ENCODE measurements at regions not wholly inside any gene's neighbourhood (a gene's known extent, or its start where the extent isn't known, plus 50 kb on each side); places are given as distances from the start of the nearest gene placed in this dataset.

- no peak for DNase-seq
- Histone ChIP-seq H3K4me1 (no peaks in the 10 kb centered on the region), H3K36me3 (no peaks in the 10 kb centered on the region), H3K27me3 (no peaks in the 10 kb centered on the region), H3K4me3 (ENCODE audit: low read depth, low read length) (no peak overlapping the region), H3K9me3 (no peaks in the 10 kb centered on the region)
- 0 out of 2 replicates have a peak, but pooled peaks have one; percentile 4 for TF ChIP-seq CTCF (IDR thresholded peaks at IDR 0.05; ENCODE audit: low read depth, low read length)
Observed at GRCh38 chr4:92060333-92060732, 243.4 kb upstream of the GRID2 start.

GRCh38 chr4:92064574-92064973, 239.2 kb upstream of the GRID2 start:
- Histone ChIP-seq H3K9me3 (no peaks in the 10 kb centered on the region), H3K36me3 (no peaks in the 10 kb centered on the region), H3K27me3 (no peaks in the 10 kb centered on the region), H3K4me3 (ENCODE audit: low read depth, low read length) (no peak overlapping the region), H3K4me1 (no peaks in the 10 kb centered on the region)
- no peak for TF ChIP-seq CTCF (IDR thresholded peaks at IDR 0.05; ENCODE audit: low read depth, low read length)
- DNase-seq: no peak

GRCh38 chr4:92066485-92066884, 237.3 kb upstream of the GRID2 start:
- Histone ChIP-seq H3K9me3 (no peaks in the 10 kb centered on the region), H3K27me3 (no peaks in the 10 kb centered on the region), H3K4me1 (no peaks in the 10 kb centered on the region), H3K4me3 (ENCODE audit: low read depth, low read length) (no peak overlapping the region), H3K36me3 (no peaks in the 10 kb centered on the region)
- no peak for TF ChIP-seq CTCF (IDR thresholded peaks at IDR 0.05; ENCODE audit: low read depth, low read length)
- no peak for DNase-seq

GRCh38 chr4:92071587-92071986, 232.2 kb upstream of the GRID2 start:
- Histone ChIP-seq H3K4me3 (ENCODE audit: low read depth, low read length) (no peak overlapping the region), H3K9me3 (no peaks in the 10 kb centered on the region), H3K36me3 (no peaks in the 10 kb centered on the region), H3K27me3 (no peaks in the 10 kb centered on the region), H3K4me1 (no peaks in the 10 kb centered on the region)
- DNase-seq: no peak
- no peak for TF ChIP-seq CTCF (IDR thresholded peaks at IDR 0.05; ENCODE audit: low read depth, low read length)

- no peaks in the 10 kb centered on the region for H3K4me1 ChIP-seq
- no peak for TF ChIP-seq CTCF (IDR thresholded peaks at IDR 0.05; ENCODE audit: low read depth, low read length)
- no peaks in the 10 kb centered on the region for H3K36me3 ChIP-seq
- no peaks in the 10 kb centered on the region for H3K27me3 ChIP-seq
- no peak overlapping the region for H3K4me3 ChIP-seq (ENCODE audit: low read depth, low read length)
- no peak for DNase-seq
- H3K9me3 ChIP-seq: no peaks in the 10 kb centered on the region
Observed at GRCh38 chr4:92074839-92075238, 228.9 kb upstream of the GRID2 start.

- no peak for TF ChIP-seq CTCF (IDR thresholded peaks at IDR 0.05; ENCODE audit: low read depth, low read length)
Observed at GRCh38 chr4:92090887-92091286, 212.9 kb upstream of the GRID2 start.

More at GRCh38 chr4:92090887-92091286, 212.9 kb upstream of the GRID2 start:
- Histone ChIP-seq H3K4me3 (ENCODE audit: low read depth, low read length) (peak overlapping the region; percentile 43), H3K4me1 (no peaks in the 10 kb centered on the region), H3K27me3 (no peaks in the 10 kb centered on the region), H3K9me3 (no peaks in the 10 kb centered on the region), H3K36me3 (no peaks in the 10 kb centered on the region)
- no peak for DNase-seq

All from BE2C (cell line).